ENCODE measurements at regions not wholly inside any gene's neighbourhood (a gene's known extent, or its start where the extent isn't known, plus 50 kb on each side); places are given as distances from the start of the nearest gene placed in this dataset.

DNA sequence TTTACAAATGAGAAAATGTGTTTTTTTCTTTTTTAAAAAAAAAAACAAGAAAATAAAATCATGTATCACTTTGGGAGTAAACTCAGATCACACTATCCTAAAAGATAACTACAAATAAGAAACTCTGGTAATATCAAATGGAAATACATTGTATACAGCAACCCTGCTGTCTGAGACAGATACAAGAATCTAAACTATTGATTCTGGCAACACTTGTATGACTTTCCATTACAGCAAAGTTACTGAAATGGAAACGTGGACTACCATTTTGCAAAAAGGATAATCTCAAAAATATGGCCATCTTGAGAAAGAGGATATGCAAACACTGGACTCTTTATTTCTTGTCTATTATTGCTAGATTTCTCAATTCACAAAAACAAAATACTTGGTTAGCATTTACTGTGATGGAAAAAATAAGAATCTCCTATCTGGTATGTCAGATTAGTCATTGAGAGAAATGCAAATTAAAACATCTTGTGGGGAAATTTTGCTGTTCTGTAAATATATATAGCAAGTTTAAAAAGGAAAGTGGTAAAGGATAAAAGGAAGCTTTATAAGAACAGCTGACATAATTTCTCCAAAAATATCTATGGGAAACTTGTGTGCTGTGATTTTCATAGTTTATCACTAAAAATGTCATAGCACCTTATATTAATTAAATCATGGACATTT is 112.9 kb upstream of the FER start (continued):
- TF ChIP-seq, protein P1, sequence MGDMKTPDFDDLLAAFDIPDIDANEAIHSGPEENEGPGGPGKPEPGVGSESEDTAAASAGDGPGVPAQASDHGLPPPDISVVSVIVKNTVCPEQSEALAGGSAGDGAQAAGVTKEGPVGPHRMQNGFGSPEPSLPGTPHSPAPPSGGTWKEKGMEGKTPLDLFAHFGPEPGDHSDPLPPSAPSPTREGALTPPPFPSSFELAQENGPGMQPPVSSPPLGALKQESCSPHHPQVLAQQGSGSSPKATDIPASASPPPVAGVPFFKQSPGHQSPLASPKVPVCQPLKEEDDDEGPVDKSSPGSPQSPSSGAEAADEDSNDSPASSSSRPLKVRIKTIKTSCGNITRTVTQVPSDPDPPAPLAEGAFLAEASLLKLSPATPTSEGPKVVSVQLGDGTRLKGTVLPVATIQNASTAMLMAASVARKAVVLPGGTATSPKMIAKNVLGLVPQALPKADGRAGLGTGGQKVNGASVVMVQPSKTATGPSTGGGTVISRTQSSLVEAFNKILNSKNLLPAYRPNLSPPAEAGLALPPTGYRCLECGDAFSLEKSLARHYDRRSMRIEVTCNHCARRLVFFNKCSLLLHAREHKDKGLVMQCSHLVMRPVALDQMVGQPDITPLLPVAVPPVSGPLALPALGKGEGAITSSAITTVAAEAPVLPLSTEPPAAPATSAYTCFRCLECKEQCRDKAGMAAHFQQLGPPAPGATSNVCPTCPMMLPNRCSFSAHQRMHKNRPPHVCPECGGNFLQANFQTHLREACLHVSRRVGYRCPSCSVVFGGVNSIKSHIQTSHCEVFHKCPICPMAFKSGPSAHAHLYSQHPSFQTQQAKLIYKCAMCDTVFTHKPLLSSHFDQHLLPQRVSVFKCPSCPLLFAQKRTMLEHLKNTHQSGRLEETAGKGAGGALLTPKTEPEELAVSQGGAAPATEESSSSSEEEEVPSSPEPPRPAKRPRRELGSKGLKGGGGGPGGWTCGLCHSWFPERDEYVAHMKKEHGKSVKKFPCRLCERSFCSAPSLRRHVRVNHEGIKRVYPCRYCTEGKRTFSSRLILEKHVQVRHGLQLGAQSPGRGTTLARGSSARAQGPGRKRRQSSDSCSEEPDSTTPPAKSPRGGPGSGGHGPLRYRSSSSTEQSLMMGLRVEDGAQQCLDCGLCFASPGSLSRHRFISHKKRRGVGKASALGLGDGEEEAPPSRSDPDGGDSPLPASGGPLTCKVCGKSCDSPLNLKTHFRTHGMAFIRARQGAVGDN (IDR thresholded peaks at IDR 0.05): no peak
- no peak for TF ChIP-seq SRF (IDR thresholded peaks at IDR 0.05; ENCODE audit: low read depth in 2 of 2, low read length in 2 of 2)
- TF ChIP-seq FOXM1 (IDR thresholded peaks at IDR 0.05; ENCODE audit: low read depth, low read length): peak; percentile 79; the same call in 1 of the 2 replicates
- 0 out of 2 replicates have a peak, but pooled peaks have one; percentile 17 for TF ChIP-seq GABPA (IDR thresholded peaks at IDR 0.05; ENCODE audit: low read depth)
- TF ChIP-seq, protein P2, sequence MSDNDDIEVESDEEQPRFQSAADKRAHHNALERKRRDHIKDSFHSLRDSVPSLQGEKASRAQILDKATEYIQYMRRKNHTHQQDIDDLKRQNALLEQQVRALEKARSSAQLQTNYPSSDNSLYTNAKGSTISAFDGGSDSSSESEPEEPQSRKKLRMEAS (IDR thresholded peaks at IDR 0.05; ENCODE audit: low read depth, low read length): no peak
- TF ChIP-seq NRF1 (conservative IDR thresholded peaks at IDR 0.05; ENCODE audit: low read depth, low read length): no peak
- TF ChIP-seq, protein P3, sequence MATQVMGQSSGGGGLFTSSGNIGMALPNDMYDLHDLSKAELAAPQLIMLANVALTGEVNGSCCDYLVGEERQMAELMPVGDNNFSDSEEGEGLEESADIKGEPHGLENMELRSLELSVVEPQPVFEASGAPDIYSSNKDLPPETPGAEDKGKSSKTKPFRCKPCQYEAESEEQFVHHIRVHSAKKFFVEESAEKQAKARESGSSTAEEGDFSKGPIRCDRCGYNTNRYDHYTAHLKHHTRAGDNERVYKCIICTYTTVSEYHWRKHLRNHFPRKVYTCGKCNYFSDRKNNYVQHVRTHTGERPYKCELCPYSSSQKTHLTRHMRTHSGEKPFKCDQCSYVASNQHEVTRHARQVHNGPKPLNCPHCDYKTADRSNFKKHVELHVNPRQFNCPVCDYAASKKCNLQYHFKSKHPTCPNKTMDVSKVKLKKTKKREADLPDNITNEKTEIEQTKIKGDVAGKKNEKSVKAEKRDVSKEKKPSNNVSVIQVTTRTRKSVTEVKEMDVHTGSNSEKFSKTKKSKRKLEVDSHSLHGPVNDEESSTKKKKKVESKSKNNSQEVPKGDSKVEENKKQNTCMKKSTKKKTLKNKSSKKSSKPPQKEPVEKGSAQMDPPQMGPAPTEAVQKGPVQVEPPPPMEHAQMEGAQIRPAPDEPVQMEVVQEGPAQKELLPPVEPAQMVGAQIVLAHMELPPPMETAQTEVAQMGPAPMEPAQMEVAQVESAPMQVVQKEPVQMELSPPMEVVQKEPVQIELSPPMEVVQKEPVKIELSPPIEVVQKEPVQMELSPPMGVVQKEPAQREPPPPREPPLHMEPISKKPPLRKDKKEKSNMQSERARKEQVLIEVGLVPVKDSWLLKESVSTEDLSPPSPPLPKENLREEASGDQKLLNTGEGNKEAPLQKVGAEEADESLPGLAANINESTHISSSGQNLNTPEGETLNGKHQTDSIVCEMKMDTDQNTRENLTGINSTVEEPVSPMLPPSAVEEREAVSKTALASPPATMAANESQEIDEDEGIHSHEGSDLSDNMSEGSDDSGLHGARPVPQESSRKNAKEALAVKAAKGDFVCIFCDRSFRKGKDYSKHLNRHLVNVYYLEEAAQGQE (IDR thresholded peaks at IDR 0.05; ENCODE audit: low read depth, low read length): no peak
- no peak for TF ChIP-seq EGR1 (IDR thresholded peaks at IDR 0.05; ENCODE audit: borderline replicate concordance in 1 of 2, low read depth in 2 of 2, low read length in 2 of 2)
- TF ChIP-seq CBX3 (IDR thresholded peaks at IDR 0.05; ENCODE audit: borderline replicate concordance, low read depth): no peak
- TF ChIP-seq SUPT20H (IDR thresholded peaks at IDR 0.05; ENCODE audit: borderline replicate concordance, control insufficient read depth, low read depth, low read length): no peak
- no peak for TF ChIP-seq POU2F2 (IDR thresholded peaks at IDR 0.05; ENCODE audit: borderline replicate concordance, low read depth, low read length)
- TF ChIP-seq EP300 (IDR thresholded peaks at IDR 0.05; ENCODE audit: borderline replicate concordance in 1 of 2, control insufficient read depth in 1 of 2, low read depth in 2 of 2, low read length in 2 of 2): no peak
- TF ChIP-seq KDM1A (IDR thresholded peaks at IDR 0.05; ENCODE audit: borderline replicate concordance): no peak
- no peak for TF ChIP-seq SMAD5 (IDR thresholded peaks at IDR 0.05; ENCODE audit: low read depth)
- TF ChIP-seq, protein P4, sequence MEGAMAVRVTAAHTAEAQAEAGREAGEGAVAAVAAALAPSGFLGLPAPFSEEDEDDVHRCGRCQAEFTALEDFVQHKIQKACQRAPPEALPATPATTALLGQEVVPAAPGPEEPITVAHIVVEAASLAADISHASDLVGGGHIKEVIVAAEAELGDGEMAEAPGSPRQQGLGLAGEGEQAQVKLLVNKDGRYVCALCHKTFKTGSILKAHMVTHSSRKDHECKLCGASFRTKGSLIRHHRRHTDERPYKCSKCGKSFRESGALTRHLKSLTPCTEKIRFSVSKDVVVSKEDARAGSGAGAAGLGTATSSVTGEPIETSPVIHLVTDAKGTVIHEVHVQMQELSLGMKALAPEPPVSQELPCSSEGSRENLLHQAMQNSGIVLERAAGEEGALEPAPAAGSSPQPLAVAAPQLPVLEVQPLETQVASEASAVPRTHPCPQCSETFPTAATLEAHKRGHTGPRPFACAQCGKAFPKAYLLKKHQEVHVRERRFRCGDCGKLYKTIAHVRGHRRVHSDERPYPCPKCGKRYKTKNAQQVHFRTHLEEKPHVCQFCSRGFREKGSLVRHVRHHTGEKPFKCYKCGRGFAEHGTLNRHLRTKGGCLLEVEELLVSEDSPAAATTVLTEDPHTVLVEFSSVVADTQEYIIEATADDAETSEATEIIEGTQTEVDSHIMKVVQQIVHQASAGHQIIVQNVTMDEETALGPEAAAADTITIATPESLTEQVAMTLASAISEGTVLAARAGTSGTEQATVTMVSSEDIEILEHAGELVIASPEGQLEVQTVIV (IDR thresholded peaks at IDR 0.05; ENCODE audit: borderline replicate concordance, partially characterized antibody): no peak
- TF ChIP-seq CBX5 (IDR thresholded peaks at IDR 0.05; ENCODE audit: low read depth): 0 out of 2 replicates have a peak, but pooled peaks have one; percentile 45
- no peak for TF ChIP-seq FOXK2 (IDR thresholded peaks at IDR 0.05)
- TF ChIP-seq TCF7 (IDR thresholded peaks at IDR 0.05; ENCODE audit: borderline replicate concordance): no peak

Data from GM12878 (cell line).